ENCODE measurements at regions not wholly inside any gene's neighbourhood (a gene's known extent, or its start where the extent isn't known, plus 50 kb on each side); places are given as distances from the start of the nearest gene placed in this dataset.

DNA sequence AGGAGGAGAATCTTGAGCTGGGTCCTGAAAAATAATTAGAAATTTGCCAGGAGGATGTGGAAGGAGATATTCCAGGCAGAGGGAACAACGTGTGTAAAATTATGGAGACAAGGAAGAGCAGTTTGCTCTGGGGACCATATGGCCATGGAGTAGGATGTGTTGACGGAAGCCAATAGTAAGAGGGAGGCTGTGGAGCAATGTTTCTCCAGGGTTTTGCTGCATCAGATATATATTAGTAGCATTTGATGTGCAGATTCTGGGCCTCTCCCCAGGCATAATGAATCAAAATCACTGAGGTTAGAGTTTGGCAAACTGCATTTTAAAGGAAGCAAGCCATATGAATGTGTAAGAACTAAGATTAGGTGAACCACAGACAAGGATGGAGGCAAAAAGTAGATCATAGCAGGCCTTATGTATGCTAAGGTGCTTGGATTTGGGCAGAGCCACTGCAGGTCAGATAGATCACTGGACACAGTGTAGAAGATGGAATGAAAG lies 192.9 kb upstream of the IL12A start:
- ATAC-seq (no peak), DNase-seq (ENCODE audit: low spot score) (no peak)
- Histone ChIP-seq H3K4me2 (no peak overlapping the region), H3F3A (replicated peaks; ENCODE audit: low read depth) (no peaks in the 10 kb centered on the region), H3K79me2 (replicated peaks; ENCODE audit: insufficient read depth) (0 out of 2 replicates have a peak, but pooled peaks cover 12% of the 10 kb centered on the region), H3K27ac (ENCODE audit: low read depth) (no peak overlapping the region), H3K4me1 (ENCODE audit: insufficient read depth) (peaks cover 18% of the 10 kb centered on the region), H3K4me3 (no peak overlapping the region), H2AFZ (no peak overlapping the region), H3K27me3 (ENCODE audit: insufficient read depth) (no peaks in the 10 kb centered on the region), H3K9me2 (ENCODE audit: insufficient read depth) (no peaks in the 10 kb centered on the region), H3K36me3 (ENCODE audit: insufficient read depth) (no peaks in the 10 kb centered on the region), H4K20me1 (replicated peaks; ENCODE audit: insufficient read depth) (no peaks in the 10 kb centered on the region)
- H3K27ac Mint-ChIP-seq, result no peak overlapping the region
- H3K4me1 Mint-ChIP-seq, result peaks cover 9% of the 10 kb centered on the region
- no peaks in the 10 kb centered on the region for H3K36me3 Mint-ChIP-seq (ENCODE audit: low read depth)
- H3K4me3 Mint-ChIP-seq, result no peak overlapping the region
- TF ChIP-seq, protein P1, sequence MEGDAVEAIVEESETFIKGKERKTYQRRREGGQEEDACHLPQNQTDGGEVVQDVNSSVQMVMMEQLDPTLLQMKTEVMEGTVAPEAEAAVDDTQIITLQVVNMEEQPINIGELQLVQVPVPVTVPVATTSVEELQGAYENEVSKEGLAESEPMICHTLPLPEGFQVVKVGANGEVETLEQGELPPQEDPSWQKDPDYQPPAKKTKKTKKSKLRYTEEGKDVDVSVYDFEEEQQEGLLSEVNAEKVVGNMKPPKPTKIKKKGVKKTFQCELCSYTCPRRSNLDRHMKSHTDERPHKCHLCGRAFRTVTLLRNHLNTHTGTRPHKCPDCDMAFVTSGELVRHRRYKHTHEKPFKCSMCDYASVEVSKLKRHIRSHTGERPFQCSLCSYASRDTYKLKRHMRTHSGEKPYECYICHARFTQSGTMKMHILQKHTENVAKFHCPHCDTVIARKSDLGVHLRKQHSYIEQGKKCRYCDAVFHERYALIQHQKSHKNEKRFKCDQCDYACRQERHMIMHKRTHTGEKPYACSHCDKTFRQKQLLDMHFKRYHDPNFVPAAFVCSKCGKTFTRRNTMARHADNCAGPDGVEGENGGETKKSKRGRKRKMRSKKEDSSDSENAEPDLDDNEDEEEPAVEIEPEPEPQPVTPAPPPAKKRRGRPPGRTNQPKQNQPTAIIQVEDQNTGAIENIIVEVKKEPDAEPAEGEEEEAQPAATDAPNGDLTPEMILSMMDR (conservative IDR thresholded peaks at IDR 0.05; ENCODE audit: low read depth in 2 of 2), result no peak
- TF ChIP-seq ZNF331 (CRISPR knock-in tag; IDR thresholded peaks at IDR 0.05; ENCODE audit: low read depth) (no peak), EZH2 (IDR thresholded peaks at IDR 0.05; ENCODE audit: low read depth, unreplicated experiment) (no peak), ZNF114 (CRISPR knock-in tag; IDR thresholded peaks at IDR 0.05) (no peak), NANOG (IDR thresholded peaks at IDR 0.05; ENCODE audit: borderline replicate concordance) (no peak), STAT1 (IDR thresholded peaks at IDR 0.05; ENCODE audit: unreplicated experiment) (no peak), POLR2AphosphoS5 (IDR thresholded peaks at IDR 0.05; ENCODE audit: low read depth) (no peak), CREB1 (CRISPR knock-in tag; IDR thresholded peaks at IDR 0.05; ENCODE audit: low read depth) (no peak), EZH2phosphoT487 (IDR thresholded peaks at IDR 0.05; ENCODE audit: unreplicated experiment) (no peak), JUNB (IDR thresholded peaks at IDR 0.05; ENCODE audit: unreplicated experiment) (no peak)
- TF ChIP-seq, protein P2, sequence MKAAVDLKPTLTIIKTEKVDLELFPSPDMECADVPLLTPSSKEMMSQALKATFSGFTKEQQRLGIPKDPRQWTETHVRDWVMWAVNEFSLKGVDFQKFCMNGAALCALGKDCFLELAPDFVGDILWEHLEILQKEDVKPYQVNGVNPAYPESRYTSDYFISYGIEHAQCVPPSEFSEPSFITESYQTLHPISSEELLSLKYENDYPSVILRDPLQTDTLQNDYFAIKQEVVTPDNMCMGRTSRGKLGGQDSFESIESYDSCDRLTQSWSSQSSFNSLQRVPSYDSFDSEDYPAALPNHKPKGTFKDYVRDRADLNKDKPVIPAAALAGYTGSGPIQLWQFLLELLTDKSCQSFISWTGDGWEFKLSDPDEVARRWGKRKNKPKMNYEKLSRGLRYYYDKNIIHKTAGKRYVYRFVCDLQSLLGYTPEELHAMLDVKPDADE (IDR thresholded peaks at IDR 0.05), result no peak
- TF ChIP-seq, protein P3, sequence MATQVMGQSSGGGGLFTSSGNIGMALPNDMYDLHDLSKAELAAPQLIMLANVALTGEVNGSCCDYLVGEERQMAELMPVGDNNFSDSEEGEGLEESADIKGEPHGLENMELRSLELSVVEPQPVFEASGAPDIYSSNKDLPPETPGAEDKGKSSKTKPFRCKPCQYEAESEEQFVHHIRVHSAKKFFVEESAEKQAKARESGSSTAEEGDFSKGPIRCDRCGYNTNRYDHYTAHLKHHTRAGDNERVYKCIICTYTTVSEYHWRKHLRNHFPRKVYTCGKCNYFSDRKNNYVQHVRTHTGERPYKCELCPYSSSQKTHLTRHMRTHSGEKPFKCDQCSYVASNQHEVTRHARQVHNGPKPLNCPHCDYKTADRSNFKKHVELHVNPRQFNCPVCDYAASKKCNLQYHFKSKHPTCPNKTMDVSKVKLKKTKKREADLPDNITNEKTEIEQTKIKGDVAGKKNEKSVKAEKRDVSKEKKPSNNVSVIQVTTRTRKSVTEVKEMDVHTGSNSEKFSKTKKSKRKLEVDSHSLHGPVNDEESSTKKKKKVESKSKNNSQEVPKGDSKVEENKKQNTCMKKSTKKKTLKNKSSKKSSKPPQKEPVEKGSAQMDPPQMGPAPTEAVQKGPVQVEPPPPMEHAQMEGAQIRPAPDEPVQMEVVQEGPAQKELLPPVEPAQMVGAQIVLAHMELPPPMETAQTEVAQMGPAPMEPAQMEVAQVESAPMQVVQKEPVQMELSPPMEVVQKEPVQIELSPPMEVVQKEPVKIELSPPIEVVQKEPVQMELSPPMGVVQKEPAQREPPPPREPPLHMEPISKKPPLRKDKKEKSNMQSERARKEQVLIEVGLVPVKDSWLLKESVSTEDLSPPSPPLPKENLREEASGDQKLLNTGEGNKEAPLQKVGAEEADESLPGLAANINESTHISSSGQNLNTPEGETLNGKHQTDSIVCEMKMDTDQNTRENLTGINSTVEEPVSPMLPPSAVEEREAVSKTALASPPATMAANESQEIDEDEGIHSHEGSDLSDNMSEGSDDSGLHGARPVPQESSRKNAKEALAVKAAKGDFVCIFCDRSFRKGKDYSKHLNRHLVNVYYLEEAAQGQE (IDR thresholded peaks at IDR 0.05; ENCODE audit: unreplicated experiment), result no peak
- TF ChIP-seq, protein P4, sequence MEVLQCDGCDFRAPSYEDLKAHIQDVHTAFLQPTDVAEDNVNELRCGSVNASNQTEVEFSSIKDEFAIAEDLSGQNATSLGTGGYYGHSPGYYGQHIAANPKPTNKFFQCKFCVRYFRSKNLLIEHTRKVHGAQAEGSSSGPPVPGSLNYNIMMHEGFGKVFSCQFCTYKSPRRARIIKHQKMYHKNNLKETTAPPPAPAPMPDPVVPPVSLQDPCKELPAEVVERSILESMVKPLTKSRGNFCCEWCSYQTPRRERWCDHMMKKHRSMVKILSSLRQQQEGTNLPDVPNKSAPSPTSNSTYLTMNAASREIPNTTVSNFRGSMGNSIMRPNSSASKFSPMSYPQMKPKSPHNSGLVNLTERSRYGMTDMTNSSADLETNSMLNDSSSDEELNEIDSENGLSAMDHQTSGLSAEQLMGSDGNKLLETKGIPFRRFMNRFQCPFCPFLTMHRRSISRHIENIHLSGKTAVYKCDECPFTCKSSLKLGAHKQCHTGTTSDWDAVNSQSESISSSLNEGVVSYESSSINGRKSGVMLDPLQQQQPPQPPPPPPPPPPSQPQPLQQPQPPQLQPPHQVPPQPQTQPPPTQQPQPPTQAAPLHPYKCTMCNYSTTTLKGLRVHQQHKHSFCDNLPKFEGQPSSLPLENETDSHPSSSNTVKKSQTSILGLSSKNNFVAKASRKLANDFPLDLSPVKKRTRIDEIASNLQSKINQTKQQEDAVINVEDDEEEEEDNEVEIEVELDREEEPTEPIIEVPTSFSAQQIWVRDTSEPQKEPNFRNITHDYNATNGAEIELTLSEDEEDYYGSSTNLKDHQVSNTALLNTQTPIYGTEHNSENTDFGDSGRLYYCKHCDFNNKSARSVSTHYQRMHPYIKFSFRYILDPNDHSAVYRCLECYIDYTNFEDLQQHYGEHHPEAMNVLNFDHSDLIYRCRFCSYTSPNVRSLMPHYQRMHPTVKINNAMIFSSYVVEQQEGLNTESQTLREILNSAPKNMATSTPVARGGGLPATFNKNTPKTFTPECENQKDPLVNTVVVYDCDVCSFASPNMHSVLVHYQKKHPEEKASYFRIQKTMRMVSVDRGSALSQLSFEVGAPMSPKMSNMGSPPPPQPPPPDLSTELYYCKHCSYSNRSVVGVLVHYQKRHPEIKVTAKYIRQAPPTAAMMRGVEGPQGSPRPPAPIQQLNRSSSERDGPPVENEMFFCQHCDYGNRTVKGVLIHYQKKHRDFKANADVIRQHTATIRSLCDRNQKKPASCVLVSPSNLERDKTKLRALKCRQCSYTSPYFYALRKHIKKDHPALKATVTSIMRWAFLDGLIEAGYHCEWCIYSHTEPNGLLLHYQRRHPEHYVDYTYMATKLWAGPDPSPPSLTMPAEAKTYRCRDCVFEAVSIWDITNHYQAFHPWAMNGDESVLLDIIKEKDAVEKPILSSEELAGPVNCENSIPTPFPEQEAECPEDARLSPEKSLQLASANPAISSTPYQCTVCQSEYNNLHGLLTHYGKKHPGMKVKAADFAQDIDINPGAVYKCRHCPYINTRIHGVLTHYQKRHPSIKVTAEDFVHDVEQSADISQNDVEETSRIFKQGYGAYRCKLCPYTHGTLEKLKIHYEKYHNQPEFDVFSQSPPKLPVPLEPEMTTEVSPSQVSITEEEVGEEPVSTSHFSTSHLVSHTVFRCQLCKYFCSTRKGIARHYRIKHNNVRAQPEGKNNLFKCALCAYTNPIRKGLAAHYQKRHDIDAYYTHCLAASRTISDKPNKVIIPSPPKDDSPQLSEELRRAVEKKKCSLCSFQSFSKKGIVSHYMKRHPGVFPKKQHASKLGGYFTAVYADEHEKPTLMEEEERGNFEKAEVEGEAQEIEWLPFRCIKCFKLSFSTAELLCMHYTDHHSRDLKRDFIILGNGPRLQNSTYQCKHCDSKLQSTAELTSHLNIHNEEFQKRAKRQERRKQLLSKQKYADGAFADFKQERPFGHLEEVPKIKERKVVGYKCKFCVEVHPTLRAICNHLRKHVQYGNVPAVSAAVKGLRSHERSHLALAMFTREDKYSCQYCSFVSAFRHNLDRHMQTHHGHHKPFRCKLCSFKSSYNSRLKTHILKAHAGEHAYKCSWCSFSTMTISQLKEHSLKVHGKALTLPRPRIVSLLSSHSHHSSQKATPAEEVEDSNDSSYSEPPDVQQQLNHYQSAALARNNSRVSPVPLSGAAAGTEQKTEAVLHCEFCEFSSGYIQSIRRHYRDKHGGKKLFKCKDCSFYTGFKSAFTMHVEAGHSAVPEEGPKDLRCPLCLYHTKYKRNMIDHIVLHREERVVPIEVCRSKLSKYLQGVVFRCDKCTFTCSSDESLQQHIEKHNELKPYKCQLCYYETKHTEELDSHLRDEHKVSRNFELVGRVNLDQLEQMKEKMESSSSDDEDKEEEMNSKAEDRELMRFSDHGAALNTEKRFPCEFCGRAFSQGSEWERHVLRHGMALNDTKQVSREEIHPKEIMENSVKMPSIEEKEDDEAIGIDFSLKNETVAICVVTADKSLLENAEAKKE (CRISPR knock-in tag; IDR thresholded peaks at IDR 0.05), result no peak
- no peaks in the 10 kb centered on the region for H3K27me3 Mint-ChIP-seq (ENCODE audit: insufficient read depth, low read depth, poor library complexity)
- H3K9me3 Mint-ChIP-seq, result no peaks in the 10 kb centered on the region; the same call in 2 of the 3 replicates
